ACHN (cell line): ENCODE measurements at regions not wholly inside any gene's neighbourhood (a gene's known extent, or its start where the extent isn't known, plus 50 kb on each side); places are given as distances from the start of the nearest gene placed in this dataset.

Experiments used
- DNase-seq: peaks from one replicate; pipeline ENCODE4 v3.0.0-alpha.2; 2015
- in situ Hi-C: cut with HindIII; loops from 2 replicates; pipeline ENCODE4 v1.10.0; 2017; ENCODE audit warnings: low sequenced_read_pairs, low pct_ligation_motif_present, low pct_unique_long_range_greater_than_20kb

GRCh38 chr20:51074062-51074461 lies 51.2 kb upstream of the KCNG1 start:
- in situ Hi-C loops: no loop called here
- DNase-seq: no peak
